Tibial artery (tissue), 4 donors: ENCODE measurements at regions not wholly inside any gene's neighbourhood (a gene's known extent, or its start where the extent isn't known, plus 50 kb on each side); places are given as distances from the start of the nearest gene placed in this dataset.

ENCODE experiments used
- DNase-seq, 2 donors: peaks; one replicate each; pipeline ENCODE4 v3.0.0-alpha.2; 2019
- H3K27ac ChIP-seq, 2 donors: fragments of 200-600 bp; sonication (generic) in 1 of 2; 1 replicate in 1 of 2; 2 replicates in 1 of 2; pipeline ENCODE4 v1.5.1; 2018 to 2019; ENCODE audit warnings: mild to moderate bottlenecking in 1 of 2
- H3K27me3 ChIP-seq, 2 donors: fragments of 200-600 bp; sonication (generic) in 1 of 2; one replicate each; pipeline versions ENCODE4 v1.5.1 to v1.6.0; 2016 to 2019
- H3K36me3 ChIP-seq, 3 donors: fragments of 200-600 bp; sonication (generic) in 2 of 3; one replicate each; pipeline ENCODE4 v1.5.1; 2016 to 2019; ENCODE audit warnings: mild to moderate bottlenecking in 2 of 3
- H3K4me1 ChIP-seq, 4 donors: fragments of 200-600 bp; sonication (generic) in 2 of 4; 1 replicate in 3 of 4; 2 replicates in 1 of 4; pipeline ENCODE4 v1.5.1; 2016 to 2019
- H3K4me3 ChIP-seq, 2 donors: fragments of 200-600 bp; sonication (generic) in 1 of 2; 1 replicate in 1 of 2; 2 replicates in 1 of 2; pipeline ENCODE4 v1.5.1; 2018 to 2019; ENCODE audit warnings: mild to moderate bottlenecking in 2 of 2
- H3K9me3 ChIP-seq, 3 donors: fragments of 200-600 bp; sonication (generic) in 1 of 3; one replicate each; pipeline ENCODE4 v1.5.1; 2016 to 2019
- intact Hi-C: fragments of 100-400 bp; cut with DNase I; formaldehyde crosslinking; loops from one replicate; pipeline ENCODE4 v1.15.0; 2023; ENCODE audit warnings: low total_unique reads
- TF ChIP-seq, protein P1 (sequence below), 2 experiments: fragments of 200-600 bp in 1 of 2; fragments of 450-650 bp in 1 of 2; IDR thresholded peaks; one replicate each; pipeline ENCODE4 v1.5.1; 2017 to 2019; ENCODE audit warnings: antibody characterized with exemption in 2 of 2, mild to moderate bottlenecking in 1 of 2, moderate library complexity in 1 of 2

DNA sequence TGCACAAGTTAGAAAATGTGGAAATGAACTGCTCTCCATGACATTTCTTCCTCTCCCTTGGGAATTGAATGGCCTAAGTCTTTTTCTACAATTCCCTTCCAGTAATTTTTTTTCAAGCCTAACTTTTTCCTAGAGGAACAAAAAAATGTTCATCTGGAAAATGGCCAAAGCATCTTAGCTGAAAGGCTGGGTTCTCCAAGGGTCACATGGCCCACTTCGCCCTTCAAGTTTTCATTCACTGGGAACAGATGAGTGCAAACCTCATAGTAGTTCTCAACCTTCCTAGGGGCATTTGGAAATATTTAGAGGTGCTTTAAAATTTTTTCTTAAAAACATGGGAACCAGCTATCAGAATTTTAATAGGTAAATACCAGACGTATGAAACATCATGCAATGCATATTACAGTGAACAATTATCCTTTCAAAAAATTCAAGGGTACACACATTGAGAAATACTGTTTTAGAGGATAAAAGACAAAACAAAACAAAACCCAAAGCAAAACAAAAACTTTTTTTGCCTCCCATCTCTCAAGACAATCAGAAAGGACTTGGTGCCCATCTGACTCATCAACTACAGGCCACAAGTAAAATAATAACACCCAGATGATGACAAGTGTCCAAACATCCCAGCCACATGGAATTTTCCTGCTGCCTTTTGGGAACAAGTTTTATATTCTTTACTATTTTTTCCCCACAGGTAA lies 208.8 kb downstream of the SLITRK6 start:
- no peak for DNase-seq
- H3K4me1 ChIP-seq, result no peaks in the 10 kb centered on the region
- H3K4me3 ChIP-seq, result no peak overlapping the region
- no peaks in the 10 kb centered on the region for H3K36me3 ChIP-seq
- no peaks in the 10 kb centered on the region for H3K9me3 ChIP-seq
- TF ChIP-seq, protein P1, sequence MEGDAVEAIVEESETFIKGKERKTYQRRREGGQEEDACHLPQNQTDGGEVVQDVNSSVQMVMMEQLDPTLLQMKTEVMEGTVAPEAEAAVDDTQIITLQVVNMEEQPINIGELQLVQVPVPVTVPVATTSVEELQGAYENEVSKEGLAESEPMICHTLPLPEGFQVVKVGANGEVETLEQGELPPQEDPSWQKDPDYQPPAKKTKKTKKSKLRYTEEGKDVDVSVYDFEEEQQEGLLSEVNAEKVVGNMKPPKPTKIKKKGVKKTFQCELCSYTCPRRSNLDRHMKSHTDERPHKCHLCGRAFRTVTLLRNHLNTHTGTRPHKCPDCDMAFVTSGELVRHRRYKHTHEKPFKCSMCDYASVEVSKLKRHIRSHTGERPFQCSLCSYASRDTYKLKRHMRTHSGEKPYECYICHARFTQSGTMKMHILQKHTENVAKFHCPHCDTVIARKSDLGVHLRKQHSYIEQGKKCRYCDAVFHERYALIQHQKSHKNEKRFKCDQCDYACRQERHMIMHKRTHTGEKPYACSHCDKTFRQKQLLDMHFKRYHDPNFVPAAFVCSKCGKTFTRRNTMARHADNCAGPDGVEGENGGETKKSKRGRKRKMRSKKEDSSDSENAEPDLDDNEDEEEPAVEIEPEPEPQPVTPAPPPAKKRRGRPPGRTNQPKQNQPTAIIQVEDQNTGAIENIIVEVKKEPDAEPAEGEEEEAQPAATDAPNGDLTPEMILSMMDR (IDR thresholded peaks at IDR 0.05), result no peak
- H3K27me3 ChIP-seq, result no peaks in the 10 kb centered on the region
- H3K27ac ChIP-seq, result no peak overlapping the region
- intact Hi-C loops, result no loop called here

DNA sequence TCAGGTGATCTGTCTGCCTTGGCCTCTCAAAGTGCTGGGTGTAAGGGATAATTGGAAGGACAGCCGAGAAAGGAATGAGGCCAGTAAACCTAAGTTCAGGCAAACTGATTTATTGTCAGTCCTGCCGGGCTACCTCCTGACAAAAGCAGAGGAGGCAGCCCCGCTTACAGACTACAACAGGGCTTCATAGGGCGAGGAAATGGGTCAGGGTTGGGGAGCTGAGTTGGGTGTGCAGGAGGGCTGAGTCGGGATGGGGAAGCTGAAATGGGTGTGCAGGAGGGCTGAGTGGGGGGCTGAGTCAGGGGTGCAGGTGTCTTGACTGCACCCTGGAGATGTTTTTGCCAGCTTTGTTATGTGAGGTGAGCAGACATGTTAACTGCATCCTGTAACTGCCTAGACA lies 210.2 kb downstream of the SLITRK6 start:
- H3K27me3 ChIP-seq, result no peaks in the 10 kb centered on the region
- H3K9me3 ChIP-seq, result no peaks in the 10 kb centered on the region
- intact Hi-C loops, result no loop called here
- no peaks in the 10 kb centered on the region for H3K4me1 ChIP-seq
- no peak overlapping the region for H3K4me3 ChIP-seq
- H3K27ac ChIP-seq, result no peak overlapping the region
- TF ChIP-seq, protein P1 (IDR thresholded peaks at IDR 0.05), result no peak
- DNase-seq, result no peak
- no peaks in the 10 kb centered on the region for H3K36me3 ChIP-seq

DNA sequence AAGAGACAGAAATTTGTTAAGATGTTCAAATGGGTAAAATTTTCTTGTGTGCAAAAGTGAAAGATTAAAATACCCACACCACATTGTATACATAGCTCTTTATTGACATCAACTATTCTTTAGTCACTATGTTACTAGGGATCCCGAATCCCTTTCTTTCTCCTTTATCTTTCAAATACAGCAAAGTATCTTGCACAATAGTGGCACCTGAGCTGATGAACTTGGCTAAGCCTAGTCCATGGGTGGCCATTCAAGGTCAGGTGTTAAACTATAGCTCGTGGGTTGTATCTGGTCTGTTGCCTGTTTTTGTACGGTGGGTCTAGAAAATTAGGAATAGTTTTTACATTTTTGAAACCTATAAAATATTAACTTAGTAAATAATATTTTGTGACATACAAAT lies 210.9 kb downstream of the SLITRK6 start:
- no peaks in the 10 kb centered on the region for H3K9me3 ChIP-seq
- no peaks in the 10 kb centered on the region for H3K36me3 ChIP-seq
- H3K27me3 ChIP-seq, result no peaks in the 10 kb centered on the region
- TF ChIP-seq, protein P1 (IDR thresholded peaks at IDR 0.05), result no peak
- intact Hi-C loops, result no loop called here
- H3K27ac ChIP-seq, result no peak overlapping the region
- no peak for DNase-seq
- no peaks in the 10 kb centered on the region for H3K4me1 ChIP-seq
- no peak overlapping the region for H3K4me3 ChIP-seq

DNA sequence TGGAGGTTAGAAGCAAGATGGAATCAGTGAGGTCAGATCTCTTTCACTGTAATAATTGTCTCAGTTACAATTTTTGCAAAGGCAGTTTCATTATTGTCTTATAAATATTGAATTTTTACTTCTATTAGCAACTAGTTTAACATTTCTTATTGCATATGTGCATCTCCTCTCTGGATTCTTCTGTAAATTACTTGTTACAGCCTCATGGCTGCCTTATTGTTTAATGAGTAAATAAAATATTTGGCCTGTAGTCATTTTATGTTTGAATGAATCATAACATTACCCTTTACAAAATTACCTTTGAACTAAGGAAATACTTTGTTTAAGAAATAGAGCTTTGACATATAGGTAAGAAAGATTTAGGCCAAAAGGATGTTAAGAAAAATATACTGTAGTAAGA lies 212.4 kb downstream of the SLITRK6 start:
- no peak overlapping the region for H3K4me3 ChIP-seq
- intact Hi-C loops, result no loop called here
- H3K27ac ChIP-seq, result no peak overlapping the region
- no peaks in the 10 kb centered on the region for H3K27me3 ChIP-seq
- no peaks in the 10 kb centered on the region for H3K4me1 ChIP-seq
- H3K9me3 ChIP-seq, result no peaks in the 10 kb centered on the region
- no peak for DNase-seq
- H3K36me3 ChIP-seq, result no peaks in the 10 kb centered on the region
- TF ChIP-seq, protein P1 (IDR thresholded peaks at IDR 0.05), result no peak

DNA sequence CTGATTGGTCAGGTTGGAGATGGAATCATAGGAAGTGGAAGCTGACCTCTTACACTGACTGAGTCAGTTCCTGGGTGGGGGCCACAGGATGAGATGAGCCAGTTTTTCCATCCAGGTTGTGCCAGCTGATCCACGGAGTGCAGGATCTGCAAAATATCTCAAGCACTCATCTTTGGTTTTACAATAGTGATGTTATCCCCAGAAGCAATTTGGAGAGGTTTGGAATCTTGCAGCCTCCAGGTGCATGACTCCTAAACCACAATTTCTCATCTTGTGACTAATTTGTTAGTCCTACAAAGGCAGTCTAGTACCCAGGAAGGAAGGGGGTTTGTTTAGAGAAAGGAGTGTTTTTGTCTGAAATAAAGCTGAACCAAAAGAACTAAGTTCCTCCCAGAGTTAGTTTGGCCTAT lies 212.8 kb downstream of the SLITRK6 start:
- Histone ChIP-seq H3K27ac (no peak overlapping the region), H3K4me3 (no peak overlapping the region), H3K36me3 (no peaks in the 10 kb centered on the region), H3K4me1 (no peaks in the 10 kb centered on the region), H3K9me3 (no peaks in the 10 kb centered on the region), H3K27me3 (no peaks in the 10 kb centered on the region)
- intact Hi-C loops, result no loop called here
- no peak for DNase-seq
- TF ChIP-seq, protein P1 (IDR thresholded peaks at IDR 0.05), result no peak

DNA sequence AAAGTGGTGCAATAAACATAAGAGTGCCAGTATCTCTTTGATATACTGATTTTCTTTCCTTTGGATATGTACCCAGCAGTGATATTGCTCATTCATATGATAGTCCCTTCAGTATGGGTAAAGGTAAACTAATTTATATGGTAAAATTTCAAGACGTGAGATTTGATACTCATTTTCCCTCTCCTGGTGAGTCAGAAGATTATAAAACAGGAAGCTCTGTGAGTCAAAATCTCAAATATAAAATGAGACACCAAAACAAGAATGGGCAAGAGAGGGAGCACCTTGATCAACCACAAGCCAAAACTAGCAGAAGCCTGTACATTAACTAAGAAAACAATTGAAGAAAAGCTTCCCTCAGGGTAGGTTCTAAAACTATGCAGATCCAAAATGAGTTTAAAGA lies 216.3 kb downstream of the SLITRK6 start:
- intact Hi-C loops, result no loop called here

More for the DNA sequence above, 216.3 kb downstream of the SLITRK6 start:
- no peak for DNase-seq
- TF ChIP-seq, protein P1 (IDR thresholded peaks at IDR 0.05), result no peak
- no peaks in the 10 kb centered on the region for H3K27me3 ChIP-seq
- no peaks in the 10 kb centered on the region for H3K9me3 ChIP-seq
- no peak overlapping the region for H3K4me3 ChIP-seq
- H3K4me1 ChIP-seq, result no peaks in the 10 kb centered on the region
- H3K36me3 ChIP-seq, result no peaks in the 10 kb centered on the region
- no peak overlapping the region for H3K27ac ChIP-seq
